ENCODE measurements at regions not wholly inside any gene's neighbourhood (a gene's known extent, or its start where the extent isn't known, plus 50 kb on each side); places are given as distances from the start of the nearest gene placed in this dataset. TPM values are rescaled to one million over a fixed set of nuclear protein-coding genes. Genes with fewer than 3 reads are reported as not detected.
A peak's percentile ranks its signal among the peaks of the same experiment; 100 is the strongest.
"Not testable (repeated sequence)": the region's sequence is repeated elsewhere in the genome, so short reads cannot be mapped to it uniquely, and the experiment has no call there.

- DNase-seq (ENCODE audit: low spot score in 2 of 2): no peak
- no peak for FAIRE-seq
Measured at GRCh38 chr5:27172693-27173092, 134.3 kb upstream of the CDH9 start.

GRCh38 chr5:27171761-27172261, 133.4 kb upstream of the CDH9 start:
- DNase-seq (ENCODE audit: low spot score in 2 of 2) (no peak), FAIRE-seq (no peak)

- no peak for DNase-seq (ENCODE audit: low spot score in 2 of 2)
Measured at GRCh38 chr5:27158775-27159174, 120.4 kb upstream of the CDH9 start.

GRCh38 chr5:27158171-27158570, 119.8 kb upstream of the CDH9 start:
- FAIRE-seq (no peak), DNase-seq (ENCODE audit: low spot score in 2 of 2) (no peak)

More at GRCh38 chr5:27158775-27159174, 120.4 kb upstream of the CDH9 start:
- no peak for FAIRE-seq

GRCh38 chr5:27144456-27144855, 106.1 kb upstream of the CDH9 start:
- FAIRE-seq (peak; percentile 26), DNase-seq (ENCODE audit: low spot score in 2 of 2) (no peak)

GRCh38 chr5:27140831-27141230, 102.4 kb upstream of the CDH9 start:
- no peak for FAIRE-seq
- DNase-seq (ENCODE audit: low spot score in 2 of 2): no peak

GRCh38 chr5:27130587-27130986, 92.2 kb upstream of the CDH9 start:
- FAIRE-seq: no peak
- DNase-seq (ENCODE audit: low spot score in 2 of 2): no peak

- DNase-seq (ENCODE audit: low spot score in 2 of 2): no peak
- FAIRE-seq: no peak
Measured at GRCh38 chr5:27129926-27130325, 91.5 kb upstream of the CDH9 start.

GRCh38 chr5:27125856-27126255, 87.5 kb upstream of the CDH9 start:
- FAIRE-seq (no peak), DNase-seq (ENCODE audit: low spot score in 2 of 2) (no peak)

- DNase-seq (ENCODE audit: low spot score in 2 of 2) (no peak), FAIRE-seq (peak; percentile 56)
Measured at GRCh38 chr5:27124590-27124989, 86.2 kb upstream of the CDH9 start.

DNA sequence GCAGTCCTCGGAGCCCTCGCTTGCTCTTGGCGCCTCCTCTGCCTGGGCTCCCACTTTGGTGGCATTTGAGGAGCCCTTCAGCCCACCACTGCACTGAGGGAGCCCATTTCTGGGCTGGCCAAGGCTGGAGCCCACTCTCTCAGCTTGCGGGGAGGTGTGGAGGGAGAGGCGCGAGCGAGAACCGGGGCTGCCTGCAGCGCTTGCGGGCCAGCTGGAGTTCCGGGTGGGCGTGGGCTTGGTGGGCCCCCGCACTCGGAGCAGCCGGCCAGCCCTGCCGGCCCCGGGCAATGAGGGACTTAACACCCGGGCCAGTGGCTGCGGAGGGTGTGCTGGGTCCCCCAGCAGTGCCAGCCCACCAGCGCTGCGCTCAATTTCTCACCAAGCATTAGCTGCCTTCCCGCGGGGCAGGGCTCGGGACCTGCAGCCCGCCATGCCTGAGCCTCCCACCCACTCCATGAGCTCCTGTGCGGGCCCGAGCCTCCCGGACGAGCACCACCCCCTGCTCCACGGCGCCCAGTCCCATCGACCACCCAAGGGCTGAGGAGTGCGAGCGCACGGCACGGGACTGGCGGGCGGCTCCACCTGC, 81.4 kb upstream of the CDH9 start:
- not testable (repeated sequence) for DNase-seq (ENCODE audit: low spot score in 2 of 2); FAIRE-seq

DNA sequence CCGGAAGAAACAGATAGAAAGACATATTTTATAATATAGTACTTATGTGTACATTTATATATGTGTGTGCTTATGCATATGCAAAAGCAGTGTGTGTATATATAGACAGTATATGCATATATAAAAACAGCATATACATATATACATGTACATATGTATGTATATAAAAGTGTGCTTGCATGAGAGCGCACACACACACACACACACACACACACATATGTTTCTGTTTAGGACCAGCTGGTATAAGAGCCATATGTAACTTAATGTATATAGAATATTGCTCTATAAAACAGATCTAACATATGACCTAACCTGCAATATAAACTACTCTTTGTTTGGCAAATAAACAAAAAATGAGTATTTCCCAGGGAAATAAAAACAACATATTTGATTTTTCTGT, 65.1 kb upstream of the CDH9 start:
- no peak for DNase-seq (ENCODE audit: low spot score in 2 of 2)
- no peak for FAIRE-seq

- not testable (repeated sequence) for DNase-seq (ENCODE audit: low spot score in 2 of 2); FAIRE-seq
Measured at GRCh38 chr5:27095761-27096160, 57.4 kb upstream of the CDH9 start.

- no peak for DNase-seq (ENCODE audit: low spot score in 2 of 2)
- no peak for FAIRE-seq
Measured at GRCh38 chr5:27093279-27093678, 54.9 kb upstream of the CDH9 start.

GRCh38 chr5:27091858-27092257, 53.5 kb upstream of the CDH9 start:
- no peak for FAIRE-seq
- DNase-seq (ENCODE audit: low spot score in 2 of 2): no peak

- FAIRE-seq; DNase-seq (ENCODE audit: low spot score in 2 of 2): not testable (repeated sequence)
Measured at GRCh38 chr5:27088822-27089221, 50.4 kb upstream of the CDH9 start.

Small RNA genes in the stretch of these regions (small RNA-seq; reads per million reads assigned to genes)
- not detected for gene AC010385.1
- not detected for gene AC010385.3
- not detected for gene AC026421.1
- not detected for gene AC114300.1
- gene LSP1P3: not detected
- not detected for gene RF00425
- gene RNU6-738P: not detected
- not detected for gene RNU6-909P
- not detected for gene UBL5P1

All from frontal cortex (tissue), 4 donors.